Gastroesophageal sphincter (tissue), 3 donors: ENCODE measurements at regions not wholly inside any gene's neighbourhood (a gene's known extent, or its start where the extent isn't known, plus 50 kb on each side); places are given as distances from the start of the nearest gene placed in this dataset.
"Not testable (repeated sequence)": the region's sequence is repeated elsewhere in the genome, so short reads cannot be mapped to it uniquely, and the experiment has no call there.

ENCODE experiments used
- EP300 ChIP-seq: sonication (generic); formaldehyde crosslinking; IDR thresholded peaks from one replicate; pipeline ENCODE4 v1.6.1; 2017; ENCODE audit warnings: antibody characterized with exemption, mild to moderate bottlenecking
- TF ChIP-seq, protein P1 (sequence below), 4 experiments: fragments of 200-600 bp in 2 of 4; fragments of 450-650 bp in 2 of 4; sonication (generic) in 1 of 4; IDR thresholded peaks; one replicate each; pipeline ENCODE4 v1.5.1; 2017 to 2019; ENCODE audit warnings: antibody characterized with exemption in 4 of 4, mild to moderate bottlenecking in 2 of 4, moderate library complexity in 2 of 4

- TF ChIP-seq, protein P1, sequence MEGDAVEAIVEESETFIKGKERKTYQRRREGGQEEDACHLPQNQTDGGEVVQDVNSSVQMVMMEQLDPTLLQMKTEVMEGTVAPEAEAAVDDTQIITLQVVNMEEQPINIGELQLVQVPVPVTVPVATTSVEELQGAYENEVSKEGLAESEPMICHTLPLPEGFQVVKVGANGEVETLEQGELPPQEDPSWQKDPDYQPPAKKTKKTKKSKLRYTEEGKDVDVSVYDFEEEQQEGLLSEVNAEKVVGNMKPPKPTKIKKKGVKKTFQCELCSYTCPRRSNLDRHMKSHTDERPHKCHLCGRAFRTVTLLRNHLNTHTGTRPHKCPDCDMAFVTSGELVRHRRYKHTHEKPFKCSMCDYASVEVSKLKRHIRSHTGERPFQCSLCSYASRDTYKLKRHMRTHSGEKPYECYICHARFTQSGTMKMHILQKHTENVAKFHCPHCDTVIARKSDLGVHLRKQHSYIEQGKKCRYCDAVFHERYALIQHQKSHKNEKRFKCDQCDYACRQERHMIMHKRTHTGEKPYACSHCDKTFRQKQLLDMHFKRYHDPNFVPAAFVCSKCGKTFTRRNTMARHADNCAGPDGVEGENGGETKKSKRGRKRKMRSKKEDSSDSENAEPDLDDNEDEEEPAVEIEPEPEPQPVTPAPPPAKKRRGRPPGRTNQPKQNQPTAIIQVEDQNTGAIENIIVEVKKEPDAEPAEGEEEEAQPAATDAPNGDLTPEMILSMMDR (IDR thresholded peaks at IDR 0.05) = not testable (repeated sequence)
- TF ChIP-seq EP300 = not testable (repeated sequence)
Observed at GRCh38 chr11:89585471-89585870, 94.3 kb upstream of the NOX4 start.
